ENCODE measurements at regions not wholly inside any gene's neighbourhood (a gene's known extent, or its start where the extent isn't known, plus 50 kb on each side); places are given as distances from the start of the nearest gene placed in this dataset.
"Not testable (repeated sequence)": the region's sequence is repeated elsewhere in the genome, so short reads cannot be mapped to it uniquely, and the experiment has no call there.

DNA sequence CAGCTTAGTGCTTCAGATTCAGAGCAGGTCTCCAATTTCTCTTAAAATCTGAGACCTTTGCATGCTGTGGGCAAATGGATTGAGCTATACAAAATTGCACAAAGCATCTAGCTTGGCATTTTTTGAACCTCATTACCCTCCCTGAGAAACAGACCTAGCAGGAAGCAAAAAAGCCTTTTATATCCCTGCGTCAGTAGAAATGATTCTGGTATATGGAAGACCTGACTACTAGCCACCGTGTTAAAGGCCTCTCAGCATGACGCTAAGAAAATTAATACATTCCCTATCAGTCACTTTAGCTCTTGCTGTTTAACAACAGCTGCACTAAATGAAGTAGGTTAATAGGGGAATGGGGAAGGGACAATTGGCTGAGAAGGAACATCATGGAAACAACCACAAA lies 110.7 kb upstream of the SMLR1 start:
- no peak for DNase-seq (ENCODE audit: low read depth)
- H3K4me3 ChIP-seq (ENCODE audit: control insufficient read depth, low read depth, low read length) = no peak overlapping the region
- TF ChIP-seq CTCF (conservative IDR thresholded peaks at IDR 0.05; ENCODE audit: control insufficient read depth, insufficient read depth, low read depth, low read length) = no peak

DNA sequence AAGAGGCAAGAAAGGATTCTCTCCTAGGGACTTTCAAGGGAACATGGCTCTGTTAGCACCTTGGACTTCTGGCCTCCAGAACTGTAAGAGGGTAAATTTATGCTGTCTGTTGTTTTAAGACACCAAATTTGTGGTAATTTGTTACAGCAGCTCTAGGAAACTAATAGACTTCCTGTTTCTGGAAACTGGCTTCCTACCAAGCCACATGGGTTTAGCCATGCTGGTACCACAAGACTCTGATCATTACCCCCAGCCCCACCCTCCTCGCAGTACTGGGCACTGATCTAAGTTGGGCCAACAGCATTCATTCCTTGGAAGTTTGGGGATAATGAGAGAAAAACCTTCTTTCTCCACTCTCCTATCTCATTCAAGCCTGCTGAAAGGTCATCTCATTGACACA lies 109.5 kb upstream of the SMLR1 start:
- no peak overlapping the region for H3K4me3 ChIP-seq (ENCODE audit: control insufficient read depth, low read depth, low read length)
- TF ChIP-seq CTCF (conservative IDR thresholded peaks at IDR 0.05; ENCODE audit: control insufficient read depth, insufficient read depth, low read depth, low read length) = no peak
- no peak for DNase-seq (ENCODE audit: low read depth)

GRCh38 chr6:130720076-130720715 lies 107.0 kb upstream of the SMLR1 start:
- no peak overlapping the region for H3K4me3 ChIP-seq (ENCODE audit: control insufficient read depth, low read depth, low read length)
- peak; percentile 15 for DNase-seq (ENCODE audit: low read depth)
- TF ChIP-seq CTCF (conservative IDR thresholded peaks at IDR 0.05; ENCODE audit: control insufficient read depth, insufficient read depth, low read depth, low read length) = no peak

- no peak for DNase-seq (ENCODE audit: low read depth)
- no peak overlapping the region for H3K4me3 ChIP-seq (ENCODE audit: control insufficient read depth, low read depth, low read length)
- no peak for TF ChIP-seq CTCF (conservative IDR thresholded peaks at IDR 0.05; ENCODE audit: control insufficient read depth, insufficient read depth, low read depth, low read length)
Measured at GRCh38 chr6:130724089-130724488, 103.1 kb upstream of the SMLR1 start.

GRCh38 chr6:130725551-130725950 lies 101.7 kb upstream of the SMLR1 start:
- no peak for DNase-seq (ENCODE audit: low read depth)
- no peak overlapping the region for H3K4me3 ChIP-seq (ENCODE audit: control insufficient read depth, low read depth, low read length)
- no peak for TF ChIP-seq CTCF (conservative IDR thresholded peaks at IDR 0.05; ENCODE audit: control insufficient read depth, insufficient read depth, low read depth, low read length)

DNA sequence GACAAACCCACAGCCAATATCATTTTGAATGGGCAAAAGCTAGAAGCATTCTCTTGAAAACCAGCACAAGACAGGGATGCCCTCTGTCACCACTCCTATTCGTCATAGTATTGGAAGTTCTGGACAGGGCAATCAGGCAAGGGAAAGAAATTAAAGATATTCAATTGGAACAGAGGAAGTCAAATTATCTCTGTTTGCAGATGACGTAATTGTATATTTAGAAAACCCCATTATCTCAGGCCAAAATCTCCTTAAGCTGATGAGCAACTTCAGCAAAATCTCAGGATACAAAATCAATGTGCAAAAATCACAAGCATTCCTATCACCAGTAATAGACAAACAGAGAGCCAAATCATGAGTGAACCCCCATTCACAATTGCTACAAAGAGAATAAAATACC lies 99.1 kb upstream of the SMLR1 start:
- DNase-seq (ENCODE audit: low read depth); H3K4me3 ChIP-seq (ENCODE audit: control insufficient read depth, low read depth, low read length): not testable (repeated sequence)

GRCh38 chr6:130730600-130730999 lies 96.6 kb upstream of the SMLR1 start:
- H3K4me3 ChIP-seq (ENCODE audit: control insufficient read depth, low read depth, low read length) = no peak overlapping the region
- no peak for TF ChIP-seq CTCF (conservative IDR thresholded peaks at IDR 0.05; ENCODE audit: control insufficient read depth, insufficient read depth, low read depth, low read length)
- DNase-seq (ENCODE audit: low read depth) = no peak

All from fibroblast of mammary gland (primary cell).